ENCODE measurements at regions not wholly inside any gene's neighbourhood (a gene's known extent, or its start where the extent isn't known, plus 50 kb on each side); places are given as distances from the start of the nearest gene placed in this dataset.
A peak's percentile ranks its signal among the peaks of the same experiment; 100 is the strongest.

DNA sequence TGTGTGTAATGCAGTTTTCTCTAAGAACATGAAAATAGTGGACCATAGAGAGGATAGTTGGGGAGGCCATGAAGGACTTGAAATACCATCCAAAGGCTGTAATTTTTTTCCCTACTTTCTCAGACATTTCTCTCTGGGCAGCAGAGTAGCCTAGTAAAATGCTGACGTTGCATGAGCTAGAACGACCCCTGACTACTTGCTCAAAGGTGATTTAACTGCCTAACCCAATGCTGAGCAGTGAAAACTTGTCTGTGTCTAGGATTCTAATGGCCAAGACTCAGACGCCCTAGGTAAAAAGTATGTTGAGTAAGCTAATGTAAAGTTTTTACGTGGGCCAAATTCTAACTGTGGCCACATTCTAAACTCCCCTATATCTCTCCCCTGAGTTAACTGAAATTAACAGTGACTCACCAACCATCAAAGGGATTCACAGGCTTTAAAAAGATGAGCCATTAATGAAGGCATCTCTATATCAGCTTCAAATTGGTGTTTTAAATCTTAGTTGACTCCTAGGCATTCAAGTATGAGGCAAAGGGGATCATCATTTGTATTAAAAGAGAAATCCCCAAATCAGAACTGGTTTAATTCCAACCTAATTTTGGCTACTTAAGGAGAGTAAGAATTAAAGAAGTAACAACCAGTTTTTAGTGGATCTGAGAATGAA is 121.0 kb upstream of the GAS1 start:
- ATAC-seq (no peak), DNase-seq (no peak)
- Mint-ChIP-seq H3K27me3 (no peaks in the 10 kb centered on the region), H3K4me3 (no peak overlapping the region), H3K9me3 (no peaks in the 10 kb centered on the region), H3K27ac (no peak overlapping the region), H3K4me1 (no peaks in the 10 kb centered on the region)

DNA sequence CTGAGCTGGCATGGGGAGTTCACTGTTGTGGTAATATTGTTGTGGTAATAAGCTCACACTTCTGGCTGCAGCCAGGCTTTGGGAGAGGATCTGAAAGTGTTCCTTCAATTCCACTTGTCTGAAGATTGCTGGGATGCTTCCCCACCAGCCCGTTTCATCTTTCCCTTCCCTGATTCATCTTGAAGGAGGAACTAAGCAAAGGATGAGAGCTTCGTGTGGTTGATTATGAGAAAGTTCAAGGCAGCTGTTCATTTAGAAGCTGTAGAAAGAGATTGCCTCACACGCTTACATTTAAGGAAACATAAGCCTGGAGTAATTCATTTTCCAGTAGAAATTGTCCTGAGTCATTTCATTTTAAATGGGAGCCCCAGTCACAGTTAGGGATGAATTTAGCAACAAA is 122.4 kb upstream of the GAS1 start:
- Mint-ChIP-seq H3K4me3 (no peak overlapping the region), H3K27me3 (no peaks in the 10 kb centered on the region), H3K4me1 (no peaks in the 10 kb centered on the region), H3K27ac (no peak overlapping the region), H3K9me3 (no peaks in the 10 kb centered on the region)
- DNase-seq (no peak), ATAC-seq (no peak)

DNA sequence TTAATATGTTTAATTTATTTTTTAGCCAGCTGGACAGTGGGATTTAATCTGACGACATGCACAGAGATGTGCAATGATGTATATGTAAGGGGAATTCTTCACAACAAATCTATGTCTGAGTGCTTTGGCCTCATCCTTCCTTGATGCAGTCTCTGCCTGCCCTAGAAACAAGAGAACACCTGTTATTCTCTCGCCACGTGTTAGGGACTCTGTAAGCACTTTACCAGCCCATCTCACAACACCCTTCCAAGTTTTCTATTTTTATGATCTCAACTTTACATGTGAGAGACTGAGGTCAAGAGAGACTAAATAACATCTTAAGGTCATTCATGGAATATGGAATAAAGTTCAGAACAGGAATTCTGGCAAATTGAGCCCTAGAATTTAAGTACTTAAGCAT is 123.0 kb upstream of the GAS1 start:
- H3K4me1 Mint-ChIP-seq, result no peaks in the 10 kb centered on the region
- H3K27ac Mint-ChIP-seq, result no peak overlapping the region
- H3K4me3 Mint-ChIP-seq, result no peak overlapping the region
- no peaks in the 10 kb centered on the region for H3K27me3 Mint-ChIP-seq
- ATAC-seq, result no peak
- H3K9me3 Mint-ChIP-seq, result no peaks in the 10 kb centered on the region
- DNase-seq, result no peak

DNA sequence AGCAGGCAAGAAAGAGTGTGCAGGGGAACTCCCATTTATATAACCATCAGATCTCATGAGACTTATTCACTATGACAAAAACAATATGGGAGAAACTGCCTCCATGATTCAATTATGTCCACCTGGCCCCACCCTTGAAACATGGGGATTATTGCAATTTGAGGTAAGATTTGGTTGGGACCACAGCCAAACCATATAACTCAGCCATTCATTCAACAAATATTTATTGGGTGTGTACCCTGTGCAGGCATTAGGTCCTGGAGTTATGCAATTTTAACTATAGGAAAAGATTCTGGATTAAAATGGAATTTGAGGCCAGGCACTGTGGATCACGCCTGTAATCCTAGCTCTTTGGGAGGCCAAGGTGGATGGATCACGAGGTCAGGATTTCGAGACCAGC is 124.2 kb upstream of the GAS1 start:
- ATAC-seq, result no peak
- no peak for DNase-seq
- H3K4me3 Mint-ChIP-seq, result no peak overlapping the region
- H3K27ac Mint-ChIP-seq, result no peak overlapping the region
- H3K9me3 Mint-ChIP-seq, result no peaks in the 10 kb centered on the region
- H3K27me3 Mint-ChIP-seq, result no peaks in the 10 kb centered on the region
- no peaks in the 10 kb centered on the region for H3K4me1 Mint-ChIP-seq

DNA sequence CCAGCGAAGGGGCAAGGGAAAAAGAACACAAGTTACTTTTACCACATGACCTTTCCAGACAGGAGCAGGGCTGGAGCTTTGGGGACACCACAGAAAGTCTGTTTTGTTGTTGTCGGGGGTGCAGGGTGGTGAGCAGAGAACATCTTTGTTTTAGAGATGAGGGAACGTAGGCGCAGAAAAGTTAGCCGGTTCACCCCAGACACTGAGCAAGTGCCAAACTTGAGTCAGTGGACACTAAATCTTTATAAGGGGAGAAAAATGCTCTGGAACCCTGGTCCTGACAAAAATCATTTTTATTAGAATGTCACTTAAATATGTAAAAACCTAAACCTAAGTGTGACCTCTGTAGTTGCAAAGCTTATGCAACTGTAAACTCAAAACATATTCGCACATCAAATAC is 126.4 kb upstream of the GAS1 start:
- ATAC-seq (no peak), DNase-seq (no peak)
- Mint-ChIP-seq H3K27ac (no peak overlapping the region), H3K27me3 (no peaks in the 10 kb centered on the region), H3K4me3 (no peak overlapping the region), H3K9me3 (peaks cover under 1 to 2% of the 10 kb centered on the region in 2 donors), H3K4me1 (no peaks in the 10 kb centered on the region)

DNA sequence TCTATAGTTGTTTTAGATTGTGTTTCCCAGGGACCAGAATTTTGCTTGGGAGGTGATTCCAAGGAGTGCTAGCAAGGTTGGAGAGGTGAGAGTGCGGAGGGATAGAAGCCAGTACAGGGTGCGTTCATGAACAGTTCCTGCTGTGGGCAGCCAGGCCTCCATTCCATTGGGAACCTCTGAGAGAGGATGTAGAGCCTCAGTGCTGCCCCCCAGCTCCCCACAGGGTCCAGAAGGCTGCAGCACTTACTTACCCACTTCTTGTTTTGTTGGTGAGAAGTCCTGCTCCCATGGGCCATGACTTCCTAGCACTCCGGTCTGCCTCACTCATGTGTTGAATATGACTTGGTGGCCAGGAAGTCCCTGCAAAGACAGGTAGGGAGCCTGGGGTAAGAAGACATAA is 128.2 kb upstream of the GAS1 start:
- H3K27me3 Mint-ChIP-seq, result no peaks in the 10 kb centered on the region
- no peaks in the 10 kb centered on the region for H3K4me1 Mint-ChIP-seq
- ATAC-seq (no peak), DNase-seq (no peak)
- H3K9me3 Mint-ChIP-seq, result peaks cover 5 to 12% of the 10 kb centered on the region in 2 donors
- H3K27ac Mint-ChIP-seq, result no peak overlapping the region
- no peak overlapping the region for H3K4me3 Mint-ChIP-seq

DNA sequence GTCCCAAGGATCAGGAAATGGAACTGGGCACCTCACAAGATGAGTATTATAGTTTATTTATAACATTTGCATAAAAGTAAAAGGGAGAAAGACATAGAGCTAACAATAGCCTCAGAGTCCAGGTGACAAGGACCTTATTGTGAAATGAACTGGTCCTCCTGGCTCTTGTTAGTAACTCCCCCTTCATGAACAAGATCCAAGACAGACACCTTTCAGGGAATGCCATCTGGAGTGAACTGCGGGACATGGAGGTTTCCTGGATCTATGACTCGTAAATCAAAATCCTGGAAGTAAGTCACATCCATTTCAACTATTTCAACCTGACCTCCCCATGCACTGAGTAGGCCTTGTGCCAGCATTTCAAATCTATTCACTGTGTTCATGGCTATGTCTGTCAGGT is 129.5 kb upstream of the GAS1 start:
- Mint-ChIP-seq H3K4me1 (no peaks in the 10 kb centered on the region), H3K9me3 (peaks cover 5 to 12% of the 10 kb centered on the region in 2 donors), H3K27ac (no peak overlapping the region), H3K4me3 (no peak overlapping the region), H3K27me3 (no peaks in the 10 kb centered on the region)
- DNase-seq (no peak), ATAC-seq (no peak)

DNA sequence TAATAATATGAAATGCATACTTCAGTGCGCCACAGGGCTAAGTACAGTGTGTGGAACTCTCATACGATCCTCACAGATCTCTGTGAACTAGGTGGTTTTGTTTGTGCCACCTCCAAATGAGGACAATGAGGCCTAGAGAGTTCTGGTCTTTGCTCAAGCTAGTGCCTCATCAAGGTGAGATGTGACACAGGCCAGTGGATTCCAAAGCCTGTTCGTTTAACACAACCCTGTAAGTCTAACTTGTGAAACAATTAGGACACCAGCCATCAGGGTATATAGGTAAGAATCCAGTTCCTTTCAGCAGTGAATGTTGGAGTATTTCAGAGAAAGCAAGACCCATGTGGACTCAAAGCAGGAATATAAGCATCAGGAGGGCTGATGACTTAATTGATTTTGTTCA is 130.7 kb upstream of the GAS1 start:
- Mint-ChIP-seq H3K27ac (no peak overlapping the region), H3K9me3 (peaks cover 5 to 12% of the 10 kb centered on the region in 2 donors), H3K27me3 (no peaks in the 10 kb centered on the region), H3K4me3 (no peak overlapping the region), H3K4me1 (no peaks in the 10 kb centered on the region)
- DNase-seq, result no peak
- ATAC-seq, result no peak

DNA sequence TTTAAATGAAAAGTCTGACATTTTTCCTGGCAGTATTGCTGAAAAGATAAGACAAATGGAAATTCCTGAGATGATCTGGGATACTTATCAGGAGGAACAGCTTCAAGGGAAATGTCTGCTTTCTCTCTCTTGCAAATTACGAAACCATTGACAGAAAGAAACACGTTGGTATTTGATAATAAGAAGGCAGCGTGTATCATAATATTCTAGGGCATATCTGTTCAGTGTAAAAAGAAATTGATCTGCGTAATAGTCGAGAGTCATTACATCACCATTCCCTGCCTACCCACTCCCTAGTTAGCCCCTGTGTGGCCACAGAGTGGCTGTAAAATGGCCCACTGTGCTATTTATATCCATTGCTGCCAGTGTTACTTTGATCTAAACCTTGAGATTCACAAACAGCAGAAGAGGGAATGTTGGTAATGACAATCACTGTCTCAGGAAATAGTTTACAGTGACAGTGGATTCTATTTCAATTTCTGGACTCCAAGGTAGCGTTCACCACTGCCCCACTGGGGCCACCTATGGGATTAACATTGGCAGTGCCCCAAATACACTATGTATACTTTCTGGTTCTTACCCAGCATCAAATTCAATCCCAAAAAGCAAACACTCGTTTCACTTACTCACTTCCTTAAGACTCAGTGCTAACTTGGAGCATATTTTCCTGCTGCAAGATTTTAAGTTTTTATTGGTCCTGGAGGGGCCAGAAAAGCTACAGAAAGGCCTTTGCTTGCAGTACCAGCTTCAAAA is 133.4 kb upstream of the GAS1 start:
- H3K27me3 Mint-ChIP-seq, result peaks cover 7% of the 10 kb centered on the region
- H3K4me1 Mint-ChIP-seq, result no peaks in the 10 kb centered on the region
- DNase-seq (no peak), ATAC-seq (no peak)
- no peak overlapping the region for H3K4me3 Mint-ChIP-seq
- peaks cover 5 to 12% of the 10 kb centered on the region in 2 donors for H3K9me3 Mint-ChIP-seq
- no peak overlapping the region for H3K27ac Mint-ChIP-seq

DNA sequence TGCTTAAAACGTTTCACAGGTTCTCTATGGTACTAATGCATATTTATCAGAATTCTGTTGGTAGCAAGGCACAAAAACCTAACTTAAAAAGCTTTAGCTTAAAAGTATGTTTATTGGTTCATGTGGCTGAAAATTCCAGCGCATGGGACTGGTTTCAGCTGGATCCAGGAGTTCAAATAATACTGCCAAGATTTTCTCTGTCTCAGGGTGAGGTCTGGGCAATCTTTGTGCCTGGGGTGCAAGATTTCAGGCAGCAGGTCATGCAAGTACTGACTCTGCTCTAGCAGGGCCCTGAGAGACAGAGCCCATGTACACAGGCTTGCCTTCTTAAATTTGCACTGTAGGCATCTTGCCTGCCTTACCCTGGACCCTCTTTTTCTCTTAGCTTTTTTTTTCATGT is 134.2 kb upstream of the GAS1 start:
- no peak overlapping the region for H3K4me3 Mint-ChIP-seq
- no peak for ATAC-seq
- no peak for DNase-seq

DNA sequence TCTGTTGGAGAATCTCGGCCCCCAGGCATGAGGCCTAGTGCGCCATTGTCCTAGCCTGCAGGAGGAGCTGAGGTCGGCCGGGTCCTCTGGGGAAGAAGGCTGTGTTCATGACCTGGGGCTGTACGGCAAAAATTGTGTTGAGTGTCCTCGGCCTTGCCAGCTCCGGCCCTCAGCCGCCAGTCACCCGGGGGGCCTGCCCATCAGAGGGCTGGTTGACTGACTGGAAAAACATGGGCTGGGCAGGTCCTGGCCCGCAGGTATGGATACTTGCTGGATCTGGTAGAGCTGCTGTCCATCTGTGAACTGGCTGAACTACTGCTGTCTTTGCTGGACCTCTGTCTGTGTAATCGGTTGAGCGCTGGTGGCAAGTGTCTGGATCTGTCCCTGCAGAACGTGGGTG is 136.7 kb upstream of the GAS1 start:
- H3K4me3 Mint-ChIP-seq, result no peak overlapping the region
- DNase-seq (no peak), ATAC-seq (no peak)
- no peaks in the 10 kb centered on the region for H3K4me1 Mint-ChIP-seq
- peak overlapping the region in 1 of 2 donors; percentile 31 for H3K27ac Mint-ChIP-seq
- peaks cover under 1 to 6% of the 10 kb centered on the region in 2 donors for H3K9me3 Mint-ChIP-seq
- peaks cover 7% of the 10 kb centered on the region for H3K27me3 Mint-ChIP-seq

More for the DNA sequence above, 134.2 kb upstream of the GAS1 start:
- Mint-ChIP-seq H3K27ac (no peak overlapping the region), H3K27me3 (peaks cover 7% of the 10 kb centered on the region), H3K9me3 (peaks cover 5 to 12% of the 10 kb centered on the region in 2 donors), H3K4me1 (no peaks in the 10 kb centered on the region)

DNA sequence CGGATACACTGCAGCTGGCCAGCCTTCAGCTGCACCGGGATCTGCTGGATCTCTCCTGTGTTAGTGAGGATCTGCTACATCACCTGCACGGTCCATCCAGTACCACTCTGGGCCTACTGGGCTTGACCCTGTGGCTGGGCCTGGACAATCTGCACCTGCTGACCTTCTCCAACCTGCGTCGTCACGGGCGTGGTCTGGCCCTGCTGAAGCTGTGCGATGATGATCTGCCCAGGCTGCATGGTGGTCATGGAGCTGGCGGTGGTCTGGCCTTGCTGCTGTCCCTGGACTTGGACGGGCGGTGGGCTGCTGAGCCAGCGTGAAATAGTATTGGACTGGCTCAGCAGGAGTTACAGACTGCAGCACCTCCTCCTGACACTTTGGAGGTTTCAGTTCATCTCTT is 137.1 kb upstream of the GAS1 start:
- no peak overlapping the region for H3K27ac Mint-ChIP-seq
- H3K4me1 Mint-ChIP-seq, result no peaks in the 10 kb centered on the region
- ATAC-seq, result no peak
- H3K27me3 Mint-ChIP-seq, result peaks cover 7% of the 10 kb centered on the region
- H3K4me3 Mint-ChIP-seq, result no peak overlapping the region
- DNase-seq, result no peak
- H3K9me3 Mint-ChIP-seq, result peaks cover 0 to 2% of the 10 kb centered on the region in 2 donors

DNA sequence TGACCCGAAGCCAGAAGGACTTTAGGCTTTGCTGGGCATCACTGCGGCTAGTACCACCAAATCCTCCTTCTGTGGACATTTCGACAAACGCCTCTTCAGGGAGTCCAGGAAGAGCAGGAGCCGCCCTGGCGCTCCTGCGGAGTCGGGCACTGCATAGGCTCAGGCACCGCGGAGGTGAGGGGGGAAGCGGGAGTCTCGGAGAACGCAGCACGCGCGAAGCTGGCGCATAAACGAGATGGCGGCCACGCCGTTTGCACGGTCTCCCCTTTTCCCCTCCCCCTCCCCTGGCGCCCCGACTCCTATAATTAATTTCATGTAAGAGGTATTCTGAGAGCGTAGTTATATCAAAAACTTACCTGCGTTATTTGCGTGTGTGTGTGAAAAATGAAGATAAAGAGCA is 137.8 kb upstream of the GAS1 start:
- H3K4me3 Mint-ChIP-seq, result no peak overlapping the region
- H3K9me3 Mint-ChIP-seq, result no peaks in the 10 kb centered on the region
- peaks cover 7% of the 10 kb centered on the region for H3K27me3 Mint-ChIP-seq
- H3K27ac Mint-ChIP-seq, result no peak overlapping the region
- no peak for DNase-seq
- no peak for ATAC-seq
- H3K4me1 Mint-ChIP-seq, result no peaks in the 10 kb centered on the region

DNA sequence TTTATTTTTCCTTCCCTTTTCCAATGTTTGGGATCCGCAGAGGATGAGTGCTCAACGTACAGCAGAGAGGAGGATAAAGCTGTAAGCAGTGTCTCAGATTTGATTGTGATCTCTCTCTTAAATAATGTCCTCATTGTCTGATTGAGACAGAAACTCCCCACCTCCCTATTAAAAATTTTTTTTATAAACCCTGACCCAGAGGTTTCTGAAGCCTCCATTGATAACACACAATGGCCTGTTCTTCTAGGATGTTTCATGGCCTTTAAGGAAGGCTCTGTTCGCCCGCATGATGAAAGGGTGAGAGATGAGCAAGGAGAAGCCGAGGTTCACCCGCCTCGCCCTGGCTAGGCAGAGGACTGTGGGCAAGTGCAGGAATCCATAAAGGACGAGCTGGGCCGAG is 138.2 kb upstream of the GAS1 start:
- no peaks in the 10 kb centered on the region for H3K4me1 Mint-ChIP-seq
- no peak for DNase-seq
- no peaks in the 10 kb centered on the region for H3K9me3 Mint-ChIP-seq
- peaks cover 8% of the 10 kb centered on the region for H3K27me3 Mint-ChIP-seq
- no peak overlapping the region for H3K27ac Mint-ChIP-seq
- no peak overlapping the region for H3K4me3 Mint-ChIP-seq
- ATAC-seq, result no peak

DNA sequence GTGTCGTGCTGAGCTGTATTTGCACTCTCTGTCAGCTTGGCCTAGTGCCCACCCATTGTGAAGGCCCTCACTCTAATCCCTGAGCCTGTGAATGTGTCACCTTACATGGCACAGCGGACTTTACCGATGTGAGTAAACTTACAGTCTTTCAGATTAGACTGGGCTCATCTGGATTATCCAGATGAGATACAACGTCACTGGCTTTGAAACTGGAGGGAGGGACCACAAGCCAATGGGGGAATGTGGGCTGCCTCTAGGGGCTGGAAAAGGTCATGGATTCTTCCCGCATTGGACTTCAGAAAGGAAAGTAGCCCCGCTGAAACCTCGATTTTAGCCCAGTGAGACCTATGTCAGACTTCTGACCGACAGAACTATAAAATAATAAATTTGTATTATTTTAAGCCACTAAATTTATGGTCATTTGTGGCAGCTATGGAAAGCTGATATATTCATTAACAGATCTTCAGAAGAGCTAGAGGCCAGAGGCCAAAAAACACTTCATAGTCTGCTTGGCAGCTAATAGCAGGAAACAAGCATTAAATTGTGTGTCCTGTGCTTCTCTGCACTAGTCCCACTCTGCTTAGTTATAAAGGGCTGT is 139.0 kb upstream of the GAS1 start:
- Mint-ChIP-seq H3K27me3 (peaks cover 16% of the 10 kb centered on the region), H3K4me3 (no peak overlapping the region), H3K27ac (no peak overlapping the region), H3K4me1 (no peaks in the 10 kb centered on the region), H3K9me3 (no peaks in the 10 kb centered on the region)
- DNase-seq (no peak), ATAC-seq (no peak)

DNA sequence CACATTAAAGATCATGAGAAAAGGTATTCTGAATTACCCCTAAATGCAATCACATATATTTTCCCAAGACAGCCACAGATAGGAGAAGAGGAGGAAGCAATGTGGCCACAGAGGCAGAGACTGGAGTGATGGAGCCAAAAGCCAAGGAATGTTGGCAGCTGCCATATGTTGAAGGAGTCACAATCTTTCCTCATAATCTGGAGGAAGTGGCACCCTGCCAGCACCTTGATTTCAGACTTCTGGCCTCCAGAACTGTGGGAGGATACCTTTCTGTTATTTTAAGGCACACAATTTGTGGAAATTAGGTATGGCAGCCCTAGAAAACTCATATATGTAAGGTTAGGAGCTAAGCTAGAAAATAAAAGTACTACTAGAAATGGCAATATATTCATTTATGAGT is 139.9 kb upstream of the GAS1 start:
- H3K27me3 Mint-ChIP-seq, result peaks cover 17% of the 10 kb centered on the region
- no peak for DNase-seq
- no peak overlapping the region for H3K4me3 Mint-ChIP-seq
- H3K4me1 Mint-ChIP-seq, result no peaks in the 10 kb centered on the region
- H3K27ac Mint-ChIP-seq, result no peak overlapping the region
- ATAC-seq, result no peak
- H3K9me3 Mint-ChIP-seq, result no peaks in the 10 kb centered on the region

Data from stimulated activated naive CD8-positive, alpha-beta T cell treated with anti-CD3 and anti-CD28 coated beads, Interleukin-15, amount 100 ng/mL, for 72 hours (primary cell).